ENCODE measurements at regions not wholly inside any gene's neighbourhood (a gene's known extent, or its start where the extent isn't known, plus 50 kb on each side); places are given as distances from the start of the nearest gene placed in this dataset.

- TF ChIP-seq FOXP2 (optimal IDR thresholded peaks at IDR 0.05; ENCODE audit: borderline replicate concordance, extremely low read depth, extremely low read length, insufficient read depth) (no peak), SIN3A (IDR thresholded peaks at IDR 0.05; ENCODE audit: borderline replicate concordance, insufficient read depth, low read length) (no peak)
Measured at GRCh38 chr2:72043985-72044384, 103.7 kb downstream of the CYP26B1 start.

GRCh38 chr2:72041638-72042111 lies 106.0 kb downstream of the CYP26B1 start:
- TF ChIP-seq FOXP2 (optimal IDR thresholded peaks at IDR 0.05; ENCODE audit: borderline replicate concordance, extremely low read depth, extremely low read length, insufficient read depth) (no peak), SIN3A (IDR thresholded peaks at IDR 0.05; ENCODE audit: borderline replicate concordance, insufficient read depth, low read length) (no peak), TAF1 (IDR thresholded peaks at IDR 0.05; ENCODE audit: borderline replicate concordance, insufficient read depth, low read length) (no peak), POLR2AphosphoS5 (IDR thresholded peaks at IDR 0.05; ENCODE audit: low read depth, low read length) (no peak), REST (IDR thresholded peaks at IDR 0.05; ENCODE audit: insufficient read depth in 1 of 2, low read depth in 2 of 2, low read length in 2 of 2) (no peak)

GRCh38 chr2:72040629-72041571 lies 106.8 kb downstream of the CYP26B1 start:
- TF ChIP-seq FOXP2 (optimal IDR thresholded peaks at IDR 0.05; ENCODE audit: borderline replicate concordance, extremely low read depth, extremely low read length, insufficient read depth) (no peak), TAF1 (IDR thresholded peaks at IDR 0.05; ENCODE audit: borderline replicate concordance, insufficient read depth, low read length) (no peak), POLR2AphosphoS5 (IDR thresholded peaks at IDR 0.05; ENCODE audit: low read depth, low read length) (no peak), SIN3A (IDR thresholded peaks at IDR 0.05; ENCODE audit: borderline replicate concordance, insufficient read depth, low read length) (no peak), REST (IDR thresholded peaks at IDR 0.05; ENCODE audit: insufficient read depth in 1 of 2, low read depth in 2 of 2, low read length in 2 of 2) (no peak)

- no peak for TF ChIP-seq FOXP2 (optimal IDR thresholded peaks at IDR 0.05; ENCODE audit: borderline replicate concordance, extremely low read depth, extremely low read length, insufficient read depth)
- no peak for TF ChIP-seq TAF1 (IDR thresholded peaks at IDR 0.05; ENCODE audit: borderline replicate concordance, insufficient read depth, low read length)
- no peak for TF ChIP-seq SIN3A (IDR thresholded peaks at IDR 0.05; ENCODE audit: borderline replicate concordance, insufficient read depth, low read length)
- no peak for TF ChIP-seq POLR2AphosphoS5 (IDR thresholded peaks at IDR 0.05; ENCODE audit: low read depth, low read length)
- TF ChIP-seq REST (IDR thresholded peaks at IDR 0.05; ENCODE audit: insufficient read depth in 1 of 2, low read depth in 2 of 2, low read length in 2 of 2), result no peak
Measured at GRCh38 chr2:72038524-72038923, 109.1 kb downstream of the CYP26B1 start.

GRCh38 chr2:72037261-72037666 lies 110.4 kb downstream of the CYP26B1 start:
- TF ChIP-seq REST (IDR thresholded peaks at IDR 0.05; ENCODE audit: insufficient read depth in 1 of 2, low read depth in 2 of 2, low read length in 2 of 2) (no peak), TAF1 (IDR thresholded peaks at IDR 0.05; ENCODE audit: borderline replicate concordance, insufficient read depth, low read length) (no peak), POLR2AphosphoS5 (IDR thresholded peaks at IDR 0.05; ENCODE audit: low read depth, low read length) (no peak), SIN3A (IDR thresholded peaks at IDR 0.05; ENCODE audit: borderline replicate concordance, insufficient read depth, low read length) (no peak), FOXP2 (optimal IDR thresholded peaks at IDR 0.05; ENCODE audit: borderline replicate concordance, extremely low read depth, extremely low read length, insufficient read depth) (no peak)
